AG04450 (cell line): ENCODE measurements at regions not wholly inside any gene's neighbourhood (a gene's known extent, or its start where the extent isn't known, plus 50 kb on each side); places are given as distances from the start of the nearest gene placed in this dataset.

Experiments used
- CTCF ChIA-PET: fragments of 300-600, 350-600 bp; formaldehyde crosslinking; extraction: SDS; loops from one replicate; lab custom pipeline; 2022; ENCODE audit warnings: antibody characterized with exemption, inconsistent platforms; lab: Charles Lee
- POLR2A ChIA-PET: fragments of 350-600 bp; formaldehyde crosslinking; extraction: SDS; loops from one replicate; lab custom pipeline; 2021; ENCODE audit warnings: antibody characterized with exemption, inconsistent platforms; lab: Yijun Ruan, JAX
- DNase-seq: peaks from one replicate; pipeline ENCODE4 v3.0.0-alpha.2; 2011; ENCODE audit warnings: low read depth, low spot score
- H3K27ac ChIP-seq: one replicate; pipeline ENCODE4 v1.5.1; 2012; ENCODE audit warnings: low read depth, low read length, control low read depth
- H3K27me3 ChIP-seq: one replicate; pipeline ENCODE4 v1.6.0; 2012; ENCODE audit warnings: low read length; ENCODE audit not compliant: control insufficient read depth, insufficient read depth
- H3K4me3 ChIP-seq: 2 replicates; pipeline ENCODE4 v1.5.1; 2011; ENCODE audit warnings: mild to moderate bottlenecking, low read depth, low read length, control low read depth
- H3K9me3 ChIP-seq: 2 replicates; pipeline ENCODE4 v1.5.1; 2012; ENCODE audit warnings: low read length; ENCODE audit not compliant: control insufficient read depth, insufficient read depth
- CTCF ChIP-seq: IDR thresholded peaks from 2 replicates; pipeline ENCODE4 v1.5.1; 2011; ENCODE audit warnings: low read depth, low read length, control low read depth, inconsistent platforms

DNA sequence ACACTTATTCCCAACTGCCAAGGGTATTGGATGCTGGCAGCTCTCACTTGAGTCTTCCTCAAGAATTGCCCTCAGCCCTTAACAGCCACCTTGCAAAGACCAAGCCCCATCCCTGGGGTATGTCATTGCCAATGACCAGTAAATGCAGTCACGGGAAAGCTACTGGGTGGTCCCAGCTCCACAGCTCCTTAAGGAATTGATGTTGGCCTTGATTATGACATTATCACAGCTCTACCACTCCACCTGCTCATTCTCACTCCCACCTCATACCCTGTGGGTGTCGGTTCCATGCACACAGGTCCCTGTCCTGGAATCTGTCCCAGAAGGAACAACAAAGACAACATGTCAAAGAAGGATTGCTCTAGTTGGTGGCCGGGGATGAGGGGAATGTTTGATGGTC is 60.5 kb upstream of the GJB5 start:
- CTCF ChIA-PET: interaction anchor here (0.7 kb wide), 1 partner anchor 132 kb away, joined by 3 read pairs; no protein-coding TSS in a partner anchor
- no peak for TF ChIP-seq CTCF
- Histone ChIP-seq H3K27ac (no peak overlapping the region), H3K27me3 (no peaks in the 10 kb centered on the region), H3K4me3 (no peak overlapping the region), H3K9me3 (no peaks in the 10 kb centered on the region)
- POLR2A ChIA-PET: no interaction called here
- no peak for DNase-seq

- H3K9me3 ChIP-seq: no peaks in the 10 kb centered on the region
- no peak for DNase-seq
- CTCF ChIA-PET: no interaction called here
Measured at GRCh38 chr1:34695580-34695979, 59.3 kb upstream of the GJB5 start.

DNA sequence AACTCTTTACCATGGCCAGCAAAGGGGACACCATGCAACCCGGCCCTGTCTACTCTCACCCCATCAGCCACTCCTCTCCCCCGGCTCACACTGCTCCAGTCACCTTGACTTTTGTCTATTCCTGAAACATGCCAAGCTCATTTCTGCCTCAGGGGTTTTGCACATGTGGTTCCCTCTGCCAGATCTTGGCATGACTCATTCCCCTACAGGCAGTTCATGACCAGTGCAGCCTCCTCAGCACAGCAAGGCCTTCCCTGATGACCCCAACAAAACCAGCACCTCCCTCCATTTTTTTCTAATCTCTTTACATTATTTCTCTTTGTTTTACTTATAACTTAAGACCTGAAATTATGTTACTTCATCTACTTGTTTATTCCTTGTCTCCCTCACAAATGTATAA is 58.6 kb upstream of the GJB5 start:
- CTCF ChIA-PET: no interaction called here

More at GRCh38 chr1:34695580-34695979, 59.3 kb upstream of the GJB5 start:
- Histone ChIP-seq H3K27me3 (no peaks in the 10 kb centered on the region), H3K4me3 (no peak overlapping the region), H3K27ac (no peak overlapping the region)
- no peak for TF ChIP-seq CTCF
- POLR2A ChIA-PET: no interaction called here

GRCh38 chr1:34696981-34697380 is 57.9 kb upstream of the GJB5 start:
- Histone ChIP-seq H3K27ac (no peak overlapping the region), H3K27me3 (no peaks in the 10 kb centered on the region), H3K9me3 (no peaks in the 10 kb centered on the region), H3K4me3 (no peak overlapping the region)
- TF ChIP-seq CTCF: no peak
- ChIA-PET POLR2A (no interaction called here), CTCF (no interaction called here)
- DNase-seq: no peak

More for the DNA sequence above, 58.6 kb upstream of the GJB5 start:
- no peak for DNase-seq
- 0 out of 2 replicates have a peak, but pooled peaks have one; percentile 7 for TF ChIP-seq CTCF
- no peaks in the 10 kb centered on the region for H3K9me3 ChIP-seq
- H3K27me3 ChIP-seq: no peaks in the 10 kb centered on the region
- no peak overlapping the region for H3K27ac ChIP-seq
- H3K4me3 ChIP-seq: no peak overlapping the region
- POLR2A ChIA-PET: no interaction called here

DNA sequence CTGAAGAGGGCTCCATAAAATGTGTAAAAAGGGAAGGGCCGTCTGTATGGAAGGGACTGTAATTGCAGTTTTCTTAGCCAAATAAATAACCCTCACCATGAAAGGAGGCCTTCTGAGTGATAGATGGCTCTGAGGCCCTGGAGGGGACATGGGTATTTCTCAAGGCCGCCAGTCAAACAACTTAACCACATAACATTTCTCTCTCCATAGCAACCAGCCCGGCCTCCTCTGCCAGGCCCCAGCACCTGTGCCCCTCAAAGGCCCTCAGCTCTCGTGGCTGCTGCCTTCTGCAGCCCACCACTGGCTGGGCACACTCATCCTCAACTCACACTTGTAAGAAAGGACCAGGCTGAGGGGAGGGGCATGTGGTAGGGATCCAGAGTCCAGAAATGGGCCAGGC is 57.0 kb upstream of the GJB5 start:
- POLR2A ChIA-PET: no interaction called here
- CTCF ChIA-PET: no interaction called here
- H3K4me3 ChIP-seq: no peak overlapping the region
- no peak for DNase-seq
- no peak for TF ChIP-seq CTCF
- H3K27ac ChIP-seq: no peak overlapping the region
- no peaks in the 10 kb centered on the region for H3K27me3 ChIP-seq
- no peaks in the 10 kb centered on the region for H3K9me3 ChIP-seq
